ENCODE measurements at regions not wholly inside any gene's neighbourhood (a gene's known extent, or its start where the extent isn't known, plus 50 kb on each side); places are given as distances from the start of the nearest gene placed in this dataset.

GRCh38 chr6:168782187-168782751 is 341.3 kb downstream of the SMOC2 start:
- DNase-seq = no peak

- DNase-seq = peak; percentile 43 to 60
These were observed 337.2 kb downstream of the SMOC2 start for GRCh38 chr6:168778201-168778600.

GRCh38 chr6:168774381-168774780 is 333.4 kb downstream of the SMOC2 start:
- no peak for DNase-seq

GRCh38 chr6:168773788-168774187 is 332.8 kb downstream of the SMOC2 start:
- DNase-seq = no peak

DNA sequence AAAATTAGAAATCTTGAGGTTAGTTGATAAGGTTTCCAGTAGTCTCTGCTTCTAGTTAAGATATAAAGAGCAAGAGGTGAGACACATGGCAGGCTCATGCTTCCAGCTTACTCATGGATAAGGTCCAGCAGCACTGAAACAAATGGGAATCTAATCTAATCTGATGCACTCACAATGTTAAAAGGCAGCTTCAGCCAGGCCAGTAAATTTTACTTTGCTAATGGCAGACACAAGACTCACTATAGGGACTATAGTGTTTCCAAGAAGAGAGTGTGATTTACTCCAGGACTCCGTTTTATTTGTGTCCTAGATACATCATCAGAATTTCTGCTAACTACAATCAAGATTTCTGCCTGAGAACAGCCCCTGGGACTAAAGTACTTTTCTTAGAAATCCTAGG is 324.8 kb downstream of the SMOC2 start:
- no peak for DNase-seq

DNA sequence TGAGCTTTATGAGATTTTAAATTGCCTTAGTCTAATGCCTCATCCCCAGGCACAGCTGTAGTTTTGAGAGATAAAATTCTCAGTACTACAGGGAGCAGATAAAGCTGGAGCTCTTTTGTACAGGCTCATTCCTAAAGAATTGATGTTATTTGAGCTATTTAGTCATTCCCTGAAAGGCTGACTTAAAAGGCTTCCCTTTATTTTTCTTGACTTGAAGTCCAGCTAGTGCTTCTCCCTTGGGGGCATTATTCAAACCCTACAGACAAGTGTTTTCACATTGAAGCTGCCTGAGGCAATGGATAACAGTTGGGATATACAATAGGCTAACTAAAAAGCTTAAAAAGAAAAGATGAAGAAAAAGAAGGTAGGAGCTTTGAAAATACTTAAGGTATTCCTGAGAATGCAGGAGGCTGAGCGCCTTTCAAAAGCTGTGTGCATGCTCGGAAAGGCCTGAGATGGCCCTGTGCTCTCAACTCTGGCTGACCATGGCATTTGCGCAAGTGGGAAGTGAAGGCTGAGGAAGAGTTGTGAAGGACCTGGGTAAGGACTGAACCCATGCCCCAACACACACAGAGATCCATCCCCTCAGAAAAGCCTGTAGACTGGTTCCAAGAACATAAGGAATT is 315.1 kb downstream of the SMOC2 start:
- DNase-seq = no peak

GRCh38 chr6:168746643-168747042 is 305.7 kb downstream of the SMOC2 start:
- DNase-seq = no peak

DNA sequence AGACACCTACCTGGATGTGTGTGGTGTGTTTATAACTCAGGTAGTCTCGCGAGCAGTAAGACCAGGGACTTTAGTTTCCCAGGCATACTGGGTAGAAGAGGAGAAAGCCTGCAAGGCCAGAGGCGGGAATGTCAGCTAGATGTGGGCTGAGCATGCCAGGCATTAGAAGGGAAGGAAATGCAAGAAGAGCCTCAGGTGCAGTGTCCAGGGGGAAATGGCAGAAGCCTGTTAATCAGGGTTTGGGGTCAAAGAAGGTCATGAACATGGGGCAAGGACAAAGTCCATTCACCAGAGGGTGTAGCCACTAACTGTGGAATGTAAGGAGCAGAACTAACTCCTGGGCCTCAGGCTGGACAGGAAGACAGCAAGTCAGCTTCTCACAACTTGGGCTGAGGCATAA is 305.0 kb downstream of the SMOC2 start:
- no peak for DNase-seq

- no peak for DNase-seq
These were observed 303.9 kb downstream of the SMOC2 start for GRCh38 chr6:168744861-168745260.

DNA sequence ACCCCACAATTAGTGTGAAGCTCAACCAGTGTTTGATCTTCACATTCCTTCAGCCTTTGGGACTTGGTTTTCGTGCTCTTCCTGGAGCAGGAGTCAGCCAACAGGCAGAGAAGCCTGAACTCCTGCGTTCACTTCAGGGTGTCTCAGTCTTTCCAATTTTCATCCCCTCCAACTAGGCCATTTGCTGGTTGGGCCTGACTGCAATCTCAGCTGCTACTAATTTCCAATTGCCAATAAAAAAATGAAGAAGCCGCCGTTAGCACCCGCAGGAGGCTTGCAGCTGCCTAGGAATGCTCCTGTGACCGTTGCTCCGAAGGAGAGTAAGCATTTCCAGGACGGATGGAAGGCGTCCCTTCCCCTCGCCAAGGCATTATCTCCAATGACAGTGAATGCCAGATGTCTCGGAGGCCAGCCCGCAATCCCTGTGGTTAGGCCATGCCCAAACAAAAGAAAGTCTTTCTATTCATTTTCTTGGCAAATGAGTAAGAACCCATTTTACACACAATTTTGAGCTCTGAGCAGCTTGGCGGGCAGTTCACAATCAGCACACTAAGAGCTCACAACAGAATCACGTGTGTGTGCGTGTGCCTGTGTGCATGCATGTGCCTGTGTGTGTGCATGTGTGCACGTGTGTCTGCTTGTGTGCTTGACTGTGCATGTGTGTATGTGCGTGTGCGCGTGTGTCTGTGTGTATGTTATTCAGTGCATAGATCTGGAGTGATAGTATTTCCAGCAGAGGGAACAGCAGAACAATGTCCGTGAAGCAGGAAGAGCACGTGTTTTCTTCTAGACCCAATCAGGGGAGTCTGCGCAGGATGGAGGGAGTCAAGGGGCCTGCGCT is 301.2 kb downstream of the SMOC2 start:
- DNase-seq = no peak

DNA sequence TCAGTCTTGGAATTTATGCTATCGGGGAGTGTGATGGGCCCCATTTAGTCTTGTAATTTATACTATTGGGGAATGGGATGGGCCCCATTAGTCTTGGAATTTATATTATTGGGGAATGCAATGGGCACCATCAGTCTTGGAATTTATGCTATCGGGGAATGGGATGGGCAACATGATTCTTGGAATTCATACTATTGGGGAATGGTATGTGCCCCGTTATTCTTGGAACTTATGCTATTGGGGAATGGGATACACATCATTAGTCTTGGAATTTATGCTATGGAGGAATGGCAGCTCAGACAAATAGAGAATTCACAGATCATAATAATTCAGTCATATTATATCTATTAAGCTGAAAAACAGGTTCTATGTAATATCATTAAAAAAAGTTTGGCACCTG is 300.3 kb downstream of the SMOC2 start:
- DNase-seq = no peak

DNA sequence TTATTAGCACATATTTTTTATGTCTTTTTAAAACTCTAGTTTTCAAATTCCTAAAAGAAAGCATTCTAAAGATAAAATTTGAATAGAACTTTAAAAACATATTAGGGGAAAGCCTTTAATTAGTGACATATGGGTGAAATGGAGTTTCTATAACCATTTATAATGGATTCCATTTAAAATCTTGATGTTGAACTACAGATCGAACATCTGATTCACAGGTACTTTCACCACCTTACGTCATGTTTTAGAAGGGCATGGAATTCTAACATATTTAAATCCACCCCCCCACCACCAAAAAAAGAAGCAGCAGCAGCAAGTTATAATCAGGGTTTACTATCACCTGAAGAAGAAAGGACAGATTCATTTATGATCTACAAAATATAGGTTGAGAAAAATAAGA is 298.4 kb downstream of the SMOC2 start:
- DNase-seq = no peak

- no peak for DNase-seq
These were observed 296.5 kb downstream of the SMOC2 start for GRCh38 chr6:168737481-168737880.

GRCh38 chr6:168737014-168737413 is 296.0 kb downstream of the SMOC2 start:
- no peak for DNase-seq

DNA sequence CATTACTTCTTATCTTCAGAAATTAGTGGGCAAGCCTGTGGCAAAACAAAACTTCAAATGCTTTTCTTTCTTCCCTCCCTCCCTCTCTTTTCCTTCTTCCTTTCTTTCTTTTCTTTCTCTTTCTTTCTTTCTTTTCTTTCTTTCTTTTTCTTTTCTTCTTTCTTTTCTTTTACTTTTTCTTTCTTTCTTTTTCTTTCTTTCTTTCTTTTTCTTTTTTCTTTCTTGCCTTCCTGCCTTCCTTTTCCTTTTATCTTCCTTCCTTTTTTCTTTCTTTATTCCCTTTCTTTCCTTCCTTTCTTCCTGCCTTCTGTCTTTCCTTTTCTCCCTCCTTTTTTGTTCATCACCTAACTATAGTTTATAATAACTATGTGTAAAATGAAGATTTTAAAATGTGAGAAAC is 295.1 kb downstream of the SMOC2 start:
- DNase-seq = no peak

DNA sequence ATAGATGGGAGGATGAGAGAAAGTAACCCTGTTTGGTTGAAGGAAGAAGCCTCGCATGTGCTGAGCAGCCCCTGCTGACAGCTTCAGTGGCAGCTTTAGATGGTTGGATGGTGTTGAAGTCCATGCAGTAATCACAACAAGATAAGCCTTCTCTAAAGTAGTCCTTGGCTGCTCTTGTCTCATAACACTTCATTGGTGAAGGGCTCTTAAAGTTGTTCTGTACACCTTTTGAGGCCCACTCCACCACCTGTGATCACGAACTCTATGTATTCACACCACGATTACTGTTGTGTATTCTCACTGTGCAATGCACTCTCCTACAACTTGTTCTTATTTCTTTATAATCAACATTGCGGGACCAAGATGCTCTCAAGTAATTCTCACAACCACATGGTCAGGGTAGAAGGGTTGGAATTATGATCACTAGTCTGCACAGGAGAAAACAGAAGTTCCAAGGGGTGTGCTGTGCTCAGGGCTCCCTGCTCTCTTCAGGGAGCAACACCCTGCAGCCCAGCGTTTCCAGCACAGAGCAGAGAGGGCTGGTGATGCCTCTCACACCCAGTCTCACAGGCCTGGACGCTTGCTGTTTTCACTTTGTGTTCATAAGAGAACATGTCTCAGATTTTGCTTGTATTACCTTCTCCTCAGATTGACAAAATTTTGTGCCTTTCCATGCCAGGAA is 294.4 kb downstream of the SMOC2 start:
- peak; percentile 26 to 36 for DNase-seq

- DNase-seq = no peak
These were observed 293.5 kb downstream of the SMOC2 start for GRCh38 chr6:168734523-168734922.

- DNase-seq = no peak
These were observed 291.7 kb downstream of the SMOC2 start for GRCh38 chr6:168732676-168733075.

DNA sequence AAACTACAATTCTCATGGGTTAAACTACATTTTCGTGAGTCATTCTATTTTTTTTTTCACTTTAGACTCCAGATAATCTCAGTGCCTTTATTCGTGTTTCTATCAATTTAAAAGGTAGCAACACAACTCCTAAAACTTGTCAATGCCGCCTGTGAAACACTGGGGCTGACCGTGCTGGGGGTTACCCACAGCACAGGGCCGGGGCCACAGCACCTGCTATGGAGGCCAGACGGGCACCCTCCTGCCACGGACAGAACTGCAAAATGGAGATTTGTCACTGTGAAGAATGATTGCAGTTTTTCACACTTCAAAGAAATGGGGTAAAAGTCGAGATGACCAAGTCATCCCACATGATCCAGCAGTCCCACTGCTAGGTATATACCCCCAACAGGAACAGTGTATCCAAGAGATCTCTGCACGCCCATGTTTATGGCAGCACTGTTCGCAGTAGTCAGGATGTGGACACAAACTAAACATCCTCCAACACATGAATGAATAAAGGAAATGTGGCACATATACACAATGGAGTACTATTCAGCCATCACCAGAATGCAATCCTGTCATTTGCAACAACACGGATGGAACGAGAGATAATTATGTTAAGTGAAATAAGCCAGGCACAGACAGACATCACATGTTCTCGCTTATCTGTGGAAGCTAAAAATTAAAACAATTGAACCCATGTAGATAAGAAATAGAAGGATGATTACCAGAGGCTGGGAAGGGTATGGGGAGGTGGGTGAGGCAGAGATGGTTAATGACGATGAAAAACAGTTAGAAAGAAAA is 290.1 kb downstream of the SMOC2 start:
- DNase-seq = no peak

- DNase-seq = no peak
These were observed 287.1 kb downstream of the SMOC2 start for GRCh38 chr6:168728056-168728455.

- no peak for DNase-seq
These were observed 285.4 kb downstream of the SMOC2 start for GRCh38 chr6:168726312-168726856.

DNA sequence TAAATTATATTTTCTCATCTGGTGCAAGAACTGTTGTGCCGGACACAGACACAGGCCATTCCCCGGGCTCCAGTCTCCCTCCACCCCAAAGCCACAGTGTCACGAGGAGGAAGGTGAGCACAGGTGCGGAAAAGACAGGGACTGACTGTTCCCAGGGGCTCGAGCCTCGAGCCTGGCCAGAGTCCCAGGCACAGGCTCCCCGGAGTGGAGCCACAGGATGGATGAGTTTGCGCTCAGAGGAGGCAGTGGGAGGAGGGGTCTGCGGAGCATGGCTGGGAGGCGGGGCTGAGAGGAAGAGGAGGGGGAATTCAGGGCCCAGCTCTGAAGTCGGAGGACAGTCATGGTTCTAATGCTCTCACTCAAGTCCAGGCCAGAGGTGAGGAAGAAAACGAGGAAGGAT is 284.8 kb downstream of the SMOC2 start:
- no peak for DNase-seq
